Testis (tissue), 2 donors: ENCODE measurements at regions not wholly inside any gene's neighbourhood (a gene's known extent, or its start where the extent isn't known, plus 50 kb on each side); places are given as distances from the start of the nearest gene placed in this dataset.
"Not testable (repeated sequence)": the region's sequence is repeated elsewhere in the genome, so short reads cannot be mapped to it uniquely, and the experiment has no call there.

Source experiments
- DNase-seq: peaks from one replicate; pipeline ENCODE4 v3.0.0-alpha.2; 2019
- H3K27ac ChIP-seq, 2 donors: fragments of 200-600 bp; sonication (generic); one replicate each; pipeline ENCODE4 v1.5.1; 2019
- H3K27me3 ChIP-seq: fragments of 200-600 bp; sonication (generic); one replicate; pipeline ENCODE4 v1.5.1; 2019
- H3K36me3 ChIP-seq: fragments of 200-600 bp; sonication (generic); one replicate; pipeline ENCODE4 v1.5.1; 2017; ENCODE audit warnings: low read depth; ENCODE audit errors: missing control alignments
- H3K4me1 ChIP-seq: fragments of 200-600 bp; sonication (generic); one replicate; pipeline ENCODE4 v1.5.1; 2019
- H3K4me3 ChIP-seq, 2 donors: fragments of 200-600 bp; sonication (generic); one replicate each; pipeline ENCODE4 v1.5.1; 2017 to 2019
- H3K9me3 ChIP-seq: fragments of 200-600 bp; sonication (generic); one replicate; pipeline ENCODE4 v1.5.1; 2017
- POLR2A ChIP-seq: fragments of 450-650 bp; IDR thresholded peaks from one replicate; pipeline ENCODE4 v1.6.1; 2017; ENCODE audit warnings: antibody characterized with exemption, mild to moderate bottlenecking, moderate library complexity
- WGBS, 2 donors: methylation state at CpG; one replicate each; pipeline ENCODE4 v1.1.5; 2018; 5-methylcytosine and 5-hydroxymethylcytosine counted together
- intact Hi-C: fragments of 100-400 bp; cut with DNase I; formaldehyde crosslinking; loops from one replicate; pipeline ENCODE4 v1.15.1; 2023; ENCODE audit warnings: low total_unique reads
- TF ChIP-seq, protein P1 (sequence below), 3 experiments: fragments of 450-650 bp in 2 of 3; fragments of 200-600 bp in 1 of 3; sonication (generic) in 1 of 3; IDR thresholded peaks; one replicate each; pipeline ENCODE4 v1.5.1; 2016 to 2019; ENCODE audit warnings: antibody characterized with exemption in 3 of 3, mild to moderate bottlenecking in 2 of 3, moderate library complexity in 1 of 3

- DNase-seq = no peak
- H3K36me3 ChIP-seq = no peaks in the 10 kb centered on the region
- no peaks in the 10 kb centered on the region for H3K9me3 ChIP-seq
- no peak for TF ChIP-seq POLR2A
- TF ChIP-seq, protein P1, sequence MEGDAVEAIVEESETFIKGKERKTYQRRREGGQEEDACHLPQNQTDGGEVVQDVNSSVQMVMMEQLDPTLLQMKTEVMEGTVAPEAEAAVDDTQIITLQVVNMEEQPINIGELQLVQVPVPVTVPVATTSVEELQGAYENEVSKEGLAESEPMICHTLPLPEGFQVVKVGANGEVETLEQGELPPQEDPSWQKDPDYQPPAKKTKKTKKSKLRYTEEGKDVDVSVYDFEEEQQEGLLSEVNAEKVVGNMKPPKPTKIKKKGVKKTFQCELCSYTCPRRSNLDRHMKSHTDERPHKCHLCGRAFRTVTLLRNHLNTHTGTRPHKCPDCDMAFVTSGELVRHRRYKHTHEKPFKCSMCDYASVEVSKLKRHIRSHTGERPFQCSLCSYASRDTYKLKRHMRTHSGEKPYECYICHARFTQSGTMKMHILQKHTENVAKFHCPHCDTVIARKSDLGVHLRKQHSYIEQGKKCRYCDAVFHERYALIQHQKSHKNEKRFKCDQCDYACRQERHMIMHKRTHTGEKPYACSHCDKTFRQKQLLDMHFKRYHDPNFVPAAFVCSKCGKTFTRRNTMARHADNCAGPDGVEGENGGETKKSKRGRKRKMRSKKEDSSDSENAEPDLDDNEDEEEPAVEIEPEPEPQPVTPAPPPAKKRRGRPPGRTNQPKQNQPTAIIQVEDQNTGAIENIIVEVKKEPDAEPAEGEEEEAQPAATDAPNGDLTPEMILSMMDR (IDR thresholded peaks at IDR 0.05) = no peak
- no peak overlapping the region for H3K4me3 ChIP-seq
- intact Hi-C loops = no loop called here
- H3K4me1 ChIP-seq = no peaks in the 10 kb centered on the region
- H3K27me3 ChIP-seq = no peaks in the 10 kb centered on the region
- H3K27ac ChIP-seq = no peak overlapping the region
- 77 to 84% methylated on average over 4 of the region's 4 CpGs for WGBS, 2 donors
These were observed 540.3 kb downstream of the GABRG2 start for GRCh38 chr5:162607879-162608278.

DNA sequence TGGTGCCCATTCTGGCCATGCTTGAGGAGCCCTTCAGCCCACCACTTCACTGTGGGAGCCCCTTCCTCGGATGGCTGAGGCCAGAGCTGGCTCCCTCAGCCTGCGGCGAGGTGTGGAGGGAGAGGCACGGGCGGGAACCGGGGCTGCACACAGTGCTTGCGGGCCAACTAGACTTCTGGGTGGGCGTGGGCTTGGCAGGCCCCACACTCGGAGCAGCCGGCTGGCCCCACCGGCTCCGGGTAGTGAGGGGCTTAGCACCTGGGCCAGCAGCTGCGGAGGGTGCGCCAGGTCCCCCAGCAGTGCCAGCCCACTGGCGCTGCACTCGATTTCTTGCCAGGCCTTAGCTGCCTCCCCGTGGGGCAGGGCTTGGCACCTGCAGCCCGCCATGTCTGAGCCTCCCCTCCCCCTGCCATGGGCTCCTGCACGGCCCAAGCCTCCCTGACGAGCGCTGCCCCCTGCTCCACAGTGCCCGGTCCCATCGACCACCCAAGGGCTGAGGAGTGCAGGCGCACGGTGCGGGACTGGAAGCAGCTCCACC lies 554.2 kb downstream of the GABRG2 start:
- DNase-seq, H3K27ac ChIP-seq, H3K36me3 ChIP-seq, H3K9me3 ChIP-seq, H3K27me3 ChIP-seq, H3K4me1 ChIP-seq, H3K4me3 ChIP-seq, intact Hi-C loops: not testable (repeated sequence)
- WGBS, 2 donors = 96 to 100% methylated on average over 2 to 23 of the region's 26 CpGs

- no peak for DNase-seq
- H3K9me3 ChIP-seq = no peaks in the 10 kb centered on the region
- no peaks in the 10 kb centered on the region for H3K4me1 ChIP-seq
- no peak overlapping the region for H3K27ac ChIP-seq
- H3K4me3 ChIP-seq = no peak overlapping the region
- H3K27me3 ChIP-seq = no peaks in the 10 kb centered on the region
- no peak for TF ChIP-seq POLR2A
- TF ChIP-seq, protein P1 (IDR thresholded peaks at IDR 0.05) = no peak
- intact Hi-C loops = no loop called here
- 88 to 89% methylated on average over 5 of the region's 5 CpGs for WGBS, 2 donors
- H3K36me3 ChIP-seq = no peaks in the 10 kb centered on the region
These were observed 556.5 kb downstream of the GABRG2 start for GRCh38 chr5:162624110-162624509.

GRCh38 chr5:162637481-162637880 lies 569.9 kb downstream of the GABRG2 start:
- no peaks in the 10 kb centered on the region for H3K4me1 ChIP-seq
- H3K9me3 ChIP-seq = no peaks in the 10 kb centered on the region
- H3K27ac ChIP-seq = no peak overlapping the region
- DNase-seq = no peak
- no peak for TF ChIP-seq POLR2A
- TF ChIP-seq, protein P1 (IDR thresholded peaks at IDR 0.05) = no peak
- intact Hi-C loops = no loop called here
- no peaks in the 10 kb centered on the region for H3K27me3 ChIP-seq
- WGBS, 2 donors = 65 to 73% methylated on average over 7 of the region's 7 CpGs
- H3K36me3 ChIP-seq = no peaks in the 10 kb centered on the region
- H3K4me3 ChIP-seq = no peak overlapping the region

DNA sequence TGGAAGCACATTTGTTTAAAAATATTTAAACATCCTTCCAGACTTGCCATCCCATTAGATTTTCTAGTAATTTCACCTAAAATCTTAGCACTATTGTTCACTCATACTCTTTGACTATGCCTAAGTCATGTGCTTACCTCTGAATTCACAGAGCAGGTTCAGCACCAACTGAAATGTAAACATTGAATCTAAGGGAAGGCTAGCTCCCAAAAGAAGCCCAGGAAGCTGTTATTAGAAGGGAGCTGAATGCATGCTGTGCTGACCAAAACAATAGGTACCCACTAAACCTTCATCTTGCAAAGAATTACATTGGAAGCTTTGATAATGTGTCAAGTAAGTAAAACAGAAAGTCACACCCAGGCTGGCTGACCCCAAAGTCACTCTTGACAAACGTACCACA lies 571.3 kb downstream of the GABRG2 start:
- no peaks in the 10 kb centered on the region for H3K36me3 ChIP-seq
- no peak for DNase-seq
- intact Hi-C loops = no loop called here
- H3K27me3 ChIP-seq = no peaks in the 10 kb centered on the region
- H3K4me3 ChIP-seq = no peak overlapping the region
- TF ChIP-seq, protein P1 (IDR thresholded peaks at IDR 0.05) = no peak
- TF ChIP-seq POLR2A = no peak
- no peaks in the 10 kb centered on the region for H3K9me3 ChIP-seq
- no peaks in the 10 kb centered on the region for H3K4me1 ChIP-seq
- H3K27ac ChIP-seq = no peak overlapping the region
- WGBS, 2 donors = 39 to 59% methylated on average over 1 of the region's 1 CpG
